HEK293 (cell line): ENCODE measurements at regions not wholly inside any gene's neighbourhood (a gene's known extent, or its start where the extent isn't known, plus 50 kb on each side); places are given as distances from the start of the nearest gene placed in this dataset.

Experiments used
- CTCF ChIA-PET: fragments of 350-600 bp; formaldehyde crosslinking; extraction: SDS; loops from one replicate; lab custom pipeline; 2021; ENCODE audit warnings: antibody characterized with exemption; lab: Yijun Ruan, JAX
- POLR2A ChIA-PET: fragments of 300-600 bp; formaldehyde crosslinking; extraction: SDS; loops from one replicate; lab custom pipeline; 2020; ENCODE audit warnings: antibody characterized with exemption, inconsistent platforms; lab: Yijun Ruan, JAX
- H3K27ac ChIP-seq: fragments of 200-500 bp; sonication (Bioruptor generic); 2 replicates; pipeline ENCODE4 v1.5.1; 2014; ENCODE audit warnings: low read depth, low read length, control low read depth, inconsistent platforms; ENCODE audit errors: extremely low read depth
- H3K36me3 ChIP-seq, 2 experiments: fragments of 200-500 bp in 1 of 2; sonication (Bioruptor generic) in 1 of 2; 1 replicate in 1 of 2; 2 replicates in 1 of 2; pipeline ENCODE4 v1.5.1; 2014 to 2017; ENCODE audit warnings: inconsistent platforms in 2 of 2, low read length in 2 of 2; ENCODE audit not compliant: control insufficient read depth in 2 of 2, insufficient read depth in 1 of 2
- H3K4me1 ChIP-seq: fragments of 200-500 bp; sonication (Bioruptor generic); 2 replicates; pipeline ENCODE4 v1.5.1; 2014; ENCODE audit warnings: mild to moderate bottlenecking, low read length, inconsistent platforms; ENCODE audit not compliant: control insufficient read depth, insufficient read depth
- H3K4me3 ChIP-seq: 2 replicates; pipeline ENCODE4 v1.5.1; 2011; ENCODE audit warnings: low read depth, mild to moderate bottlenecking, control low read depth, low read length, moderate library complexity
- H3K9me3 ChIP-seq: fragments of 200-500 bp; sonication (Bioruptor generic); 2 replicates; pipeline ENCODE4 v1.5.1; 2014; ENCODE audit warnings: low read depth, low read length, inconsistent platforms; ENCODE audit not compliant: control insufficient read depth, insufficient read depth
- ELK4 ChIP-seq: IDR thresholded peaks from 2 replicates; pipeline ENCODE4 v1.6.1; 2011; ENCODE audit warnings: mild to moderate bottlenecking, low read depth, low read length, borderline replicate concordance
- KLF1 ChIP-seq: fragments of 450-650 bp; formaldehyde crosslinking; IDR thresholded peaks from 2 replicates; pipeline ENCODE4 v1.5.1; 2016; ENCODE audit warnings: missing biosample characterization, missing genetic modification characterization
- ZBTB21 ChIP-seq: fragments of 450-650 bp; formaldehyde crosslinking; IDR thresholded peaks from 2 replicates; pipeline ENCODE4 v1.5.1; 2017; ENCODE audit warnings: missing biosample characterization, missing genetic modification characterization
- ZBTB48 ChIP-seq: fragments of 450-650 bp; formaldehyde crosslinking; IDR thresholded peaks from 2 replicates; pipeline ENCODE4 v1.5.1; 2016; ENCODE audit warnings: missing biosample characterization, missing genetic modification characterization
- ZBTB7A ChIP-seq: fragments of 450-650 bp; formaldehyde crosslinking; IDR thresholded peaks from 2 replicates; pipeline ENCODE4 v1.5.1; 2016; ENCODE audit warnings: low read depth, missing biosample characterization, missing genetic modification characterization
- ZNF16 ChIP-seq: fragments of 450-650 bp; formaldehyde crosslinking; IDR thresholded peaks from 2 replicates; pipeline ENCODE4 v1.5.1; 2016; ENCODE audit warnings: low read depth, missing biosample characterization, missing genetic modification characterization
- ZNF211 ChIP-seq: fragments of 450-650 bp; formaldehyde crosslinking; IDR thresholded peaks from 2 replicates; pipeline ENCODE4 v1.5.1; 2016; ENCODE audit warnings: low read depth, missing biosample characterization, missing genetic modification characterization
- ZNF214 ChIP-seq: fragments of 450-650 bp; formaldehyde crosslinking; IDR thresholded peaks from 2 replicates; pipeline ENCODE4 v1.5.1; 2017; ENCODE audit warnings: missing biosample characterization, mild to moderate bottlenecking, missing genetic modification characterization, borderline replicate concordance
- ZNF335 ChIP-seq: fragments of 450-650 bp; formaldehyde crosslinking; conservative IDR thresholded peaks from 2 replicates; pipeline ENCODE4 v1.5.1; 2016; ENCODE audit warnings: missing biosample characterization, missing genetic modification characterization
- ZNF362 ChIP-seq: fragments of 450-650 bp; formaldehyde crosslinking; IDR thresholded peaks from 2 replicates; pipeline ENCODE4 v1.5.1; 2016; ENCODE audit warnings: missing biosample characterization, missing genetic modification characterization
- ZNF426 ChIP-seq: fragments of 450-650 bp; formaldehyde crosslinking; IDR thresholded peaks from 2 replicates; pipeline ENCODE4 v1.5.1; 2017; ENCODE audit warnings: missing biosample characterization, missing genetic modification characterization, mild to moderate bottlenecking, inconsistent platforms, moderate library complexity
- ZNF433 ChIP-seq: fragments of 450-650 bp; formaldehyde crosslinking; IDR thresholded peaks from 2 replicates; pipeline ENCODE4 v1.5.1; 2016; ENCODE audit warnings: missing biosample characterization, missing genetic modification characterization, low read depth
- ZNF518A ChIP-seq: fragments of 450-650 bp; formaldehyde crosslinking; conservative IDR thresholded peaks from 2 replicates; pipeline ENCODE4 v1.5.1; 2016; ENCODE audit warnings: low read depth, missing biosample characterization, missing genetic modification characterization
- ZNF555 ChIP-seq: fragments of 450-650 bp; formaldehyde crosslinking; conservative IDR thresholded peaks from 2 replicates; pipeline ENCODE4 v1.5.1; 2017; ENCODE audit warnings: missing biosample characterization, mild to moderate bottlenecking, missing genetic modification characterization, inconsistent platforms
- ZNF596 ChIP-seq: fragments of 450-650 bp; IDR thresholded peaks from 2 replicates; pipeline ENCODE4 v1.5.0; 2018; ENCODE audit warnings: missing biosample characterization, mild to moderate bottlenecking, missing genetic modification characterization, moderate library complexity
- ZNF707 ChIP-seq: fragments of 450-650 bp; formaldehyde crosslinking; IDR thresholded peaks from 2 replicates; pipeline ENCODE4 v1.5.1; 2016; ENCODE audit warnings: missing biosample characterization, missing genetic modification characterization
- ZNF776 ChIP-seq: fragments of 450-650 bp; formaldehyde crosslinking; IDR thresholded peaks from 2 replicates; pipeline ENCODE4 v1.5.0; 2017; ENCODE audit warnings: missing biosample characterization, missing genetic modification characterization, borderline replicate concordance
- ZNF843 ChIP-seq: fragments of 450-650 bp; formaldehyde crosslinking; IDR thresholded peaks from 2 replicates; pipeline ENCODE4 v1.5.1; 2016; ENCODE audit warnings: missing biosample characterization, missing genetic modification characterization
- ZSCAN30 ChIP-seq: fragments of 450-650 bp; IDR thresholded peaks from 2 replicates; pipeline ENCODE4 v1.5.1; 2018; ENCODE audit warnings: missing biosample characterization, mild to moderate bottlenecking, missing genetic modification characterization, moderate library complexity

- TF ChIP-seq ZNF16 (tag by site-specific recombination) = no peak
- no peak for TF ChIP-seq ZNF555
- TF ChIP-seq ZNF211 (tag by site-specific recombination) = no peak
- TF ChIP-seq ZNF433 (tag by site-specific recombination) = no peak
- no peak for TF ChIP-seq ZSCAN30 (tag by site-specific recombination)
- TF ChIP-seq ZNF776 (tag by site-specific recombination) = no peak
- no peak for TF ChIP-seq KLF1
- no peak for TF ChIP-seq ZNF518A
- POLR2A ChIA-PET = no interaction called here
- H3K4me3 ChIP-seq = no peak overlapping the region
- H3K4me1 ChIP-seq = no peaks in the 10 kb centered on the region
- CTCF ChIA-PET = no interaction called here
- H3K27ac ChIP-seq = no peak overlapping the region
- no peaks in the 10 kb centered on the region for H3K9me3 ChIP-seq
- no peaks in the 10 kb centered on the region for H3K36me3 ChIP-seq
Observed at GRCh38 chr16:59699786-59700185, 965.7 kb upstream of the GOT2 start.

GRCh38 chr16:59698346-59699020 lies 964.4 kb upstream of the GOT2 start:
- no peak for TF ChIP-seq ZNF335 (tag by site-specific recombination)
- TF ChIP-seq ZNF362 (tag by site-specific recombination) = no peak
- POLR2A ChIA-PET = no interaction called here
- H3K27ac ChIP-seq = no peak overlapping the region
- CTCF ChIA-PET = no interaction called here
- H3K36me3 ChIP-seq = no peaks in the 10 kb centered on the region
- no peak overlapping the region for H3K4me3 ChIP-seq
- no peaks in the 10 kb centered on the region for H3K9me3 ChIP-seq
- H3K4me1 ChIP-seq = no peaks in the 10 kb centered on the region

GRCh38 chr16:59697761-59698160 lies 963.6 kb upstream of the GOT2 start:
- H3K9me3 ChIP-seq = no peaks in the 10 kb centered on the region
- H3K36me3 ChIP-seq = no peaks in the 10 kb centered on the region
- H3K4me3 ChIP-seq = no peak overlapping the region
- CTCF ChIA-PET = no interaction called here
- POLR2A ChIA-PET = no interaction called here
- H3K27ac ChIP-seq = no peak overlapping the region
- no peaks in the 10 kb centered on the region for H3K4me1 ChIP-seq
- no peak for TF ChIP-seq ZNF518A
- no peak for TF ChIP-seq ZNF555
- TF ChIP-seq ZNF596 (tag by site-specific recombination) = no peak
- TF ChIP-seq ZNF426 (tag by site-specific recombination) = no peak
- no peak for TF ChIP-seq ZNF214 (tag by site-specific recombination)
- no peak for TF ChIP-seq ZBTB21 (tag by site-specific recombination)
- TF ChIP-seq ZNF335 (tag by site-specific recombination) = no peak
- TF ChIP-seq ZBTB48 (tag by site-specific recombination) = no peak
- TF ChIP-seq ZNF707 = no peak
- no peak for TF ChIP-seq ELK4
- TF ChIP-seq ZBTB7A (tag by site-specific recombination) = no peak
- TF ChIP-seq ZNF843 (tag by site-specific recombination) = no peak
